Spleen (tissue), 7 donors: ENCODE measurements at regions not wholly inside any gene's neighbourhood (a gene's known extent, or its start where the extent isn't known, plus 50 kb on each side); places are given as distances from the start of the nearest gene placed in this dataset.

Experiments used
- POLR2A ChIP-seq, 3 donors: fragments of 450-650 bp; IDR thresholded peaks; one replicate each; pipeline ENCODE4 v1.5.1; 2017; ENCODE audit warnings: antibody characterized with exemption in 3 of 3, mild to moderate bottlenecking in 1 of 3
- TF ChIP-seq, protein P1 (sequence below), 11 experiments: fragments of 200-600 bp in 7 of 11; fragments of 450-650 bp in 4 of 11; sonication (generic) in 4 of 11; IDR thresholded peaks in 8 of 11; conservative IDR thresholded peaks in 3 of 11; 1 replicate in 7 of 11; 2 replicates in 4 of 11; pipeline versions ENCODE4 v1.4.0 to v1.8.0; 2016 to 2021; ENCODE audit warnings: antibody characterized with exemption in 11 of 11, inconsistent platforms in 4 of 11, mild to moderate bottlenecking in 1 of 11
- donor health status: DM: no; HTN: no; CAD: no; lungs with moderate emphysema.
- donor health status: DM: no; HTN: no; CAD: no.
- donor health status: DM: no; HTN: no; CAD: no.

DNA sequence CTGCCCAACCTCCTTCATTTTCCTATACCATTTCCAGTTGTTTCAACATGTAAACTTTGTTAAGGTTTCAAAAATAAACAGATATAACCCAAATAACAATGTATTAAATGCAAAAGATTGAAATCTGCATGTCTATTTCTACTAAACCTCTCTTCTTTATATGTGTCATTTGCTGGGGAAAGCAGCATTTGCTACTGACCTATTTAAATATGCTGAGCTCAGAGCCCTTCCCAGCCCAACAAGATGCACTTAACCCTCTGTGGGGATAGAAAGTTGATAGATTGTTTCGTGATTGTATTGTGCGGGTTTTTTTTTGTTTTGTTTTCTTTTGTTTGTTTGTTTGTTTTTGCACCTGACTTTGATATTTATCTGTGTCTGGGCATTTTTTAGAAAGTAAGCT, 139.5 kb downstream of the UCHL1 start:
- TF ChIP-seq, protein P1, sequence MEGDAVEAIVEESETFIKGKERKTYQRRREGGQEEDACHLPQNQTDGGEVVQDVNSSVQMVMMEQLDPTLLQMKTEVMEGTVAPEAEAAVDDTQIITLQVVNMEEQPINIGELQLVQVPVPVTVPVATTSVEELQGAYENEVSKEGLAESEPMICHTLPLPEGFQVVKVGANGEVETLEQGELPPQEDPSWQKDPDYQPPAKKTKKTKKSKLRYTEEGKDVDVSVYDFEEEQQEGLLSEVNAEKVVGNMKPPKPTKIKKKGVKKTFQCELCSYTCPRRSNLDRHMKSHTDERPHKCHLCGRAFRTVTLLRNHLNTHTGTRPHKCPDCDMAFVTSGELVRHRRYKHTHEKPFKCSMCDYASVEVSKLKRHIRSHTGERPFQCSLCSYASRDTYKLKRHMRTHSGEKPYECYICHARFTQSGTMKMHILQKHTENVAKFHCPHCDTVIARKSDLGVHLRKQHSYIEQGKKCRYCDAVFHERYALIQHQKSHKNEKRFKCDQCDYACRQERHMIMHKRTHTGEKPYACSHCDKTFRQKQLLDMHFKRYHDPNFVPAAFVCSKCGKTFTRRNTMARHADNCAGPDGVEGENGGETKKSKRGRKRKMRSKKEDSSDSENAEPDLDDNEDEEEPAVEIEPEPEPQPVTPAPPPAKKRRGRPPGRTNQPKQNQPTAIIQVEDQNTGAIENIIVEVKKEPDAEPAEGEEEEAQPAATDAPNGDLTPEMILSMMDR (IDR thresholded peaks at IDR 0.05 in 8 of 11, conservative IDR thresholded peaks at IDR 0.05 in 3 of 11): no peak
- no peak for TF ChIP-seq POLR2A (IDR thresholded peaks at IDR 0.05)
